Keratinocyte (primary cell): ENCODE measurements at regions not wholly inside any gene's neighbourhood (a gene's known extent, or its start where the extent isn't known, plus 50 kb on each side); places are given as distances from the start of the nearest gene placed in this dataset.
"Not testable (repeated sequence)": the region's sequence is repeated elsewhere in the genome, so short reads cannot be mapped to it uniquely, and the experiment has no call there.

Experiments used
- EZH2 ChIP-seq: IDR thresholded peaks from one replicate; pipeline ENCODE4 v1.6.1; 2012; ENCODE audit warnings: inconsistent platforms, mild to moderate bottlenecking, low read length, moderate library complexity
- TF ChIP-seq, protein P1 (sequence below), 3 experiments: IDR thresholded peaks in 1 of 3; conservative IDR thresholded peaks in 1 of 3; optimal IDR thresholded peaks in 1 of 3; 2 replicates in 2 of 3; 3 replicates in 1 of 3; pipeline versions ENCODE3 to v1.5.1; 2011; ENCODE audit warnings: low read length in 3 of 3, mild to moderate bottlenecking in 3 of 3, moderate library complexity in 2 of 3, control low read depth in 1 of 3, inconsistent platforms in 1 of 3; ENCODE audit not compliant: insufficient read depth in 2 of 3; ENCODE audit errors: extremely low read depth in 1 of 3

DNA sequence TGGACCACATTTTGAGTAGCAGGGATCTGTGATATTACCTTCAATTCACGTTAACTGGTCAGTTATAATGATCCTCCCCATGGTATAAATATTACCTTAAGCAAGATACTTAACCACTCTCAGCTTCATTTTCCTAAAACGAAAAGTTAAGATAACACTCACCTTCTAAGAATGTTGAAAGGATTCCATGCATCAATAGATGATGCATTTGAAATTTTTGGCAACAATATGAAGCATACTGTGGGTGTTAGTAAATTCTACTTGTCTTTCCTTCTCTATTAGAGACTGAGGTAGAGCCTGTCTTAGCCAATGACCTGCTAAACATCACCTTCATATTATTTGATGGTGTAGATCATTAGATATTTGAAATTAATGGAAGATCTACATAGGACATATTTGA, 331.7 kb upstream of the TMC3 start:
- TF ChIP-seq, protein P1, sequence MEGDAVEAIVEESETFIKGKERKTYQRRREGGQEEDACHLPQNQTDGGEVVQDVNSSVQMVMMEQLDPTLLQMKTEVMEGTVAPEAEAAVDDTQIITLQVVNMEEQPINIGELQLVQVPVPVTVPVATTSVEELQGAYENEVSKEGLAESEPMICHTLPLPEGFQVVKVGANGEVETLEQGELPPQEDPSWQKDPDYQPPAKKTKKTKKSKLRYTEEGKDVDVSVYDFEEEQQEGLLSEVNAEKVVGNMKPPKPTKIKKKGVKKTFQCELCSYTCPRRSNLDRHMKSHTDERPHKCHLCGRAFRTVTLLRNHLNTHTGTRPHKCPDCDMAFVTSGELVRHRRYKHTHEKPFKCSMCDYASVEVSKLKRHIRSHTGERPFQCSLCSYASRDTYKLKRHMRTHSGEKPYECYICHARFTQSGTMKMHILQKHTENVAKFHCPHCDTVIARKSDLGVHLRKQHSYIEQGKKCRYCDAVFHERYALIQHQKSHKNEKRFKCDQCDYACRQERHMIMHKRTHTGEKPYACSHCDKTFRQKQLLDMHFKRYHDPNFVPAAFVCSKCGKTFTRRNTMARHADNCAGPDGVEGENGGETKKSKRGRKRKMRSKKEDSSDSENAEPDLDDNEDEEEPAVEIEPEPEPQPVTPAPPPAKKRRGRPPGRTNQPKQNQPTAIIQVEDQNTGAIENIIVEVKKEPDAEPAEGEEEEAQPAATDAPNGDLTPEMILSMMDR (optimal IDR thresholded peaks at IDR 0.05 in 1 of 3, IDR thresholded peaks at IDR 0.05 in 1 of 3, conservative IDR thresholded peaks at IDR 0.05 in 1 of 3; ENCODE audit: extremely low read depth in 1 of 3, insufficient read depth in 2 of 3, low read length in 3 of 3), result not testable (repeated sequence)
- TF ChIP-seq EZH2, result not testable (repeated sequence)
